B cell (primary cell): ENCODE measurements at regions not wholly inside any gene's neighbourhood (a gene's known extent, or its start where the extent isn't known, plus 50 kb on each side); places are given as distances from the start of the nearest gene placed in this dataset.

ENCODE experiments used
- CTCF ChIP-seq: fragments of 200-600 bp; IDR thresholded peaks from one replicate; pipeline ENCODE4 v1.8.0; 2022; ENCODE audit warnings: antibody characterized with exemption, mild to moderate bottlenecking
- EZH2 ChIP-seq: IDR thresholded peaks from 2 replicates; pipeline ENCODE4 v1.6.1; 2012; ENCODE audit warnings: borderline replicate concordance, low read depth, mild to moderate bottlenecking, moderate library complexity, low read length; ENCODE audit not compliant: insufficient read depth, poor library complexity, severe bottlenecking

- TF ChIP-seq CTCF: no peak
- TF ChIP-seq EZH2: no peak
Observed at GRCh38 chr1:29974316-29974724, 738.0 kb downstream of the PTPRU start.
